PC-9 (cell line): ENCODE measurements at regions not wholly inside any gene's neighbourhood (a gene's known extent, or its start where the extent isn't known, plus 50 kb on each side); places are given as distances from the start of the nearest gene placed in this dataset.

ENCODE experiments used
- BruUV-seq: library from RNA; stranded (reverse); fragments of 400-500 nt; replicated peaks from 2 replicates; lab custom pipeline; 2021; lab: Mats Ljungman, UMichigan
- CTCF ChIA-PET: fragments of 300-600 bp; sonication (Branson Sonifier 250); formaldehyde crosslinking; loops from one replicate; lab custom pipeline; 2022; ENCODE audit warnings: antibody characterized with exemption; lab: Charles Lee
- POLR2A ChIA-PET: fragments of 300-600 bp; sonication (Branson Sonifier 250); formaldehyde crosslinking; loops from one replicate; lab custom pipeline; 2022; ENCODE audit warnings: antibody characterized with exemption; ENCODE audit not compliant: unreplicated experiment; lab: Charles Lee
- DNase-seq, 2 experiments: peaks; one replicate each; pipeline versions ENCODE4 v3.0.0 to v3.0.0-alpha.2; 2015 to 2022; ENCODE audit warnings: mixed read lengths in 1 of 2
- H2AFZ ChIP-seq: fragments of 200-600 bp; sonication (generic); 2 replicates; pipeline ENCODE4 v1.8.1; 2017; ENCODE audit warnings: antibody characterized with exemption
- H3F3A ChIP-seq: fragments of 200-600 bp; sonication (generic); 2 replicates; pipeline ENCODE4 v1.8.1; 2017; ENCODE audit warnings: antibody characterized with exemption, mild to moderate bottlenecking, low read depth; ENCODE audit not compliant: insufficient read depth
- H3K27ac ChIP-seq: fragments of 200-600 bp; sonication (generic); 2 replicates; pipeline ENCODE4 v1.6.1; 2016; ENCODE audit warnings: mixed run types
- H3K27me3 ChIP-seq: fragments of 200-600 bp; sonication (generic); 2 replicates; pipeline ENCODE4 v1.6.1; 2016; ENCODE audit warnings: low read depth, mixed run types; ENCODE audit not compliant: insufficient read depth
- H3K36me3 ChIP-seq: fragments of 200-600 bp; sonication (generic); 2 replicates; pipeline ENCODE4 v1.6.1; 2016; ENCODE audit warnings: low read depth, mixed run types
- H3K4me1 ChIP-seq: fragments of 200-600 bp; sonication (generic); replicated peaks from 2 replicates; pipeline ENCODE4 v1.6.1; 2016; ENCODE audit warnings: mixed run types; ENCODE audit not compliant: insufficient read depth
- H3K4me2 ChIP-seq: fragments of 200-600 bp; sonication (generic); 2 replicates; pipeline ENCODE4 v1.6.1; 2017; ENCODE audit warnings: mixed run types
- H3K4me3 ChIP-seq: fragments of 200-600 bp; sonication (generic); 2 replicates; pipeline ENCODE4 v1.6.1; 2016; ENCODE audit warnings: mixed run types
- H3K79me2 ChIP-seq: fragments of 200-600 bp; sonication (generic); 2 replicates; pipeline ENCODE4 v1.6.1; 2017; ENCODE audit warnings: low read depth, mixed run types
- H3K9me2 ChIP-seq: fragments of 200-600 bp; sonication (generic); 2 replicates; pipeline ENCODE4 v1.8.1; 2017; ENCODE audit warnings: mild to moderate bottlenecking; ENCODE audit not compliant: insufficient read depth
- H3K9me3 ChIP-seq: fragments of 200-600 bp; sonication (generic); 2 replicates; pipeline ENCODE4 v1.8.1; 2016; ENCODE audit warnings: low read depth; ENCODE audit not compliant: insufficient read depth
- H4K20me1 ChIP-seq: fragments of 200-600 bp; sonication (generic); 2 replicates; pipeline ENCODE4 v1.8.1; 2017; ENCODE audit not compliant: insufficient read depth
- CTCF ChIP-seq: fragments of 200-600 bp; sonication (generic); conservative IDR thresholded peaks from 2 replicates; pipeline ENCODE4 v1.6.1; 2017; ENCODE audit warnings: mixed run types, antibody characterized with exemption, mild to moderate bottlenecking, moderate library complexity
- EZH2 ChIP-seq: fragments of 200-600 bp; sonication (generic); IDR thresholded peaks from 2 replicates; pipeline ENCODE4 v1.8.0; 2017; ENCODE audit warnings: antibody characterized with exemption, low read depth
- intact Hi-C: fragments of 100-400 bp; cut with micrococcal nuclease; formaldehyde crosslinking; loops from one replicate; pipeline ENCODE4 v1.10.0; 2022; ENCODE audit not compliant: unreplicated experiment

- Histone ChIP-seq H3K4me1 (no peaks in the 10 kb centered on the region), H4K20me1 (no peaks in the 10 kb centered on the region), H3K4me2 (no peak overlapping the region), H3K79me2 (no peaks in the 10 kb centered on the region), H3F3A (no peaks in the 10 kb centered on the region), H3K27me3 (no peaks in the 10 kb centered on the region), H3K4me3 (no peak overlapping the region), H3K27ac (no peak overlapping the region), H2AFZ (no peak overlapping the region), H3K36me3 (no peaks in the 10 kb centered on the region), H3K9me3 (no peaks in the 10 kb centered on the region), H3K9me2 (no peaks in the 10 kb centered on the region)
- BruUV-seq: no TSS peak
- TF ChIP-seq EZH2: no peak
- no peak for TF ChIP-seq CTCF
- DNase-seq: no peak
- POLR2A ChIA-PET: no interaction called here
- CTCF ChIA-PET: no interaction called here
- intact Hi-C loops: no loop called here
Measured at GRCh38 chr4:101458473-101458872, 111.1 kb upstream of the PPP3CA start.

GRCh38 chr4:101451086-101451485 is 103.8 kb upstream of the PPP3CA start:
- no peaks in the 10 kb centered on the region for H3K9me3 ChIP-seq
- H3K9me2 ChIP-seq: no peaks in the 10 kb centered on the region
- H3F3A ChIP-seq: no peaks in the 10 kb centered on the region
- H3K27me3 ChIP-seq: no peaks in the 10 kb centered on the region
- CTCF ChIA-PET: no interaction called here
- H3K36me3 ChIP-seq: no peaks in the 10 kb centered on the region
- BruUV-seq: no TSS peak
- DNase-seq: no peak
- intact Hi-C loops: no loop called here
- no peak for TF ChIP-seq CTCF
- no peak for TF ChIP-seq EZH2
- H3K4me2 ChIP-seq: no peak overlapping the region
- no peak overlapping the region for H2AFZ ChIP-seq
- no peaks in the 10 kb centered on the region for H4K20me1 ChIP-seq
- H3K27ac ChIP-seq: no peak overlapping the region
- H3K4me1 ChIP-seq: no peaks in the 10 kb centered on the region
- POLR2A ChIA-PET: no interaction called here
- H3K4me3 ChIP-seq: no peak overlapping the region
- no peaks in the 10 kb centered on the region for H3K79me2 ChIP-seq

GRCh38 chr4:101441446-101441845 is 94.1 kb upstream of the PPP3CA start:
- Histone ChIP-seq H4K20me1 (no peaks in the 10 kb centered on the region), H3K27me3 (no peaks in the 10 kb centered on the region), H3K27ac (no peak overlapping the region), H3K4me3 (no peak overlapping the region), H3K9me3 (no peaks in the 10 kb centered on the region), H3F3A (no peaks in the 10 kb centered on the region), H3K79me2 (no peaks in the 10 kb centered on the region), H3K9me2 (no peaks in the 10 kb centered on the region), H2AFZ (no peak overlapping the region), H3K36me3 (no peaks in the 10 kb centered on the region), H3K4me1 (no peaks in the 10 kb centered on the region), H3K4me2 (no peak overlapping the region)
- ChIA-PET CTCF (no interaction called here), POLR2A (no interaction called here)
- no TSS peak for BruUV-seq
- TF ChIP-seq EZH2 (no peak), CTCF (no peak)
- no peak for DNase-seq
- intact Hi-C loops: no loop called here
